ENCODE measurements at regions not wholly inside any gene's neighbourhood (a gene's known extent, or its start where the extent isn't known, plus 50 kb on each side); places are given as distances from the start of the nearest gene placed in this dataset.

DNA sequence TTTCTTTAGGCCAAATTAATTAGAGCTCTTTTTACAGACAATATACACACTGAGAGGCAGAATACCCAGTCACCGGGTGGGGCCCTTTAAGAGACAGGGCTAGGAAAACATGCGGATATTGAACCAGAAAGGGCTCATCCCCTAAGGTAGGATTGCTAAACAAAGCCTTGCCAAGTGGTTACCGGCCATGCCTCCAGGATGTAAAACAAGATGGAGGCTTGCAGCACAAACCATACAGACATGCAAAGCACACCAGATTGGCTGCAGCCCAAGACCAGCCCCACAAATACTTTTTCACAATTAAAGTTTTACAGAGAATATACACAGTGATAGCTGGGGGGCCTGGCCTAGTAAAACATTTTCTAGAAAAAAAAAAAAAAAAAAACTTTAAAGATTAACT, 210.0 kb downstream of the KLHL4 start:
- H3K27ac ChIP-seq: no peak overlapping the region
- DNase-seq (ENCODE audit: low spot score): no peak
- H3K4me3 ChIP-seq: no peak overlapping the region
- TF ChIP-seq, protein P1, sequence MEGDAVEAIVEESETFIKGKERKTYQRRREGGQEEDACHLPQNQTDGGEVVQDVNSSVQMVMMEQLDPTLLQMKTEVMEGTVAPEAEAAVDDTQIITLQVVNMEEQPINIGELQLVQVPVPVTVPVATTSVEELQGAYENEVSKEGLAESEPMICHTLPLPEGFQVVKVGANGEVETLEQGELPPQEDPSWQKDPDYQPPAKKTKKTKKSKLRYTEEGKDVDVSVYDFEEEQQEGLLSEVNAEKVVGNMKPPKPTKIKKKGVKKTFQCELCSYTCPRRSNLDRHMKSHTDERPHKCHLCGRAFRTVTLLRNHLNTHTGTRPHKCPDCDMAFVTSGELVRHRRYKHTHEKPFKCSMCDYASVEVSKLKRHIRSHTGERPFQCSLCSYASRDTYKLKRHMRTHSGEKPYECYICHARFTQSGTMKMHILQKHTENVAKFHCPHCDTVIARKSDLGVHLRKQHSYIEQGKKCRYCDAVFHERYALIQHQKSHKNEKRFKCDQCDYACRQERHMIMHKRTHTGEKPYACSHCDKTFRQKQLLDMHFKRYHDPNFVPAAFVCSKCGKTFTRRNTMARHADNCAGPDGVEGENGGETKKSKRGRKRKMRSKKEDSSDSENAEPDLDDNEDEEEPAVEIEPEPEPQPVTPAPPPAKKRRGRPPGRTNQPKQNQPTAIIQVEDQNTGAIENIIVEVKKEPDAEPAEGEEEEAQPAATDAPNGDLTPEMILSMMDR (IDR thresholded peaks at IDR 0.05): no peak

DNA sequence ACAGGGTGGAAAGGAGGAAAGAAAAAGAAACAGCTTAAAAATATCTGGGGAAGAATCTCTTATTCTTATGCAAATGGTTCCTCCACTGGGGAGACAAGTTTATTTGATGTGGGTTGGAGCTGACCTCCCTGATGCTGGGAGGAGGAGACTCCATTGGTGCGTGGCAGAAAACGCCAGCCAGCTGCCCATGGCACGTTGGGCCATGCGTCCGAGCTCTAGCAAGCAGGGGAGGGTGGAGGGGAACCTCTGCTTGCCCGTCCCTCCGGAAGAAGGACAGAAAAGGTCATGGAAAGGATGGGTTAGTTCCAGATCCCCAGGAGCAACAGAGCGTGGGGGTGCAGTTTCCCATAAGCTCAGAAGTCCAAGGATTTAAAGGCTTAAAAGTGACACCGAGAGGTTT, 210.4 kb downstream of the KLHL4 start:
- Histone ChIP-seq H3K27ac (no peak overlapping the region), H3K4me3 (no peak overlapping the region)
- DNase-seq (ENCODE audit: low spot score): no peak
- TF ChIP-seq, protein P1 (IDR thresholded peaks at IDR 0.05): no peak

DNA sequence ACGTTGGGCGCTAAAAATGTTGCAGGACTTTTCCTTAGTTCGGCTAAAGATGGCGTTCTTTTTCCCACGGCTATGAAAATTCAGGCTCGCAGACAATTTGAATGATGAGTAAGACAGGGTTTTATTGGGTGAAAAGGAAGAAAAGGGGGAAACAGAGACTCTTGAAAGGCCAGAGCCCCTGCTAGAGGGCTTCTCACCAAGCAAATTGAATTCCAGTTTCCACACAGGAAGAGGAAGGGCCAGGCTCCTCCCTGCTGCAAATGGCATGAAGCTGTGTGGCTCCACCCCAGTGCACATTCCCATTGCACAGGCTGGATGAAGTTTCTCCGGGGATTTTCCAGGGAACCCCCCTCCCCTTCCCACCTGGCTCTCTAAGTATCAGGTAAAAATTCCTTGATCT, 210.9 kb downstream of the KLHL4 start:
- no peak for DNase-seq (ENCODE audit: low spot score)
- TF ChIP-seq, protein P1 (IDR thresholded peaks at IDR 0.05): no peak
- H3K27ac ChIP-seq: no peak overlapping the region
- H3K4me3 ChIP-seq: no peak overlapping the region

DNA sequence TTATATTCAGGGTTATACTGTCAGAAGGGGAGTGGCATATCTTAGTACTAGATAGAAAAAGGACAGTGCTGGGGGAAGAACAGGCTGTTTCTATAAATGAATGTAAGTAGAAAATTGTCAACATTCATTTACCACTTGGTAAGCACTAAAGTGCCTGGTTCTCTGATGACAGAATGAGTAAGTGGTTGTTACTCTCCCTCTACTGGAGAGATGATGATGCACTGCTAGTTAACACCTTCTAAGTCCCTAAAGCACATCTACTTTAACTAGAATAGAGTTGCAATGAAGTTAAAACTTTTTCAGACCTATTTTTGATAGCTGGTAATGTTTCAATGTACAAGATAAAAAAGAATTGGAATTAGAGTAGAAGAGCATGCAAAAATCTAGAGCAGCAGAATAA, 214.5 kb downstream of the KLHL4 start:
- TF ChIP-seq, protein P1 (IDR thresholded peaks at IDR 0.05): no peak

DNA sequence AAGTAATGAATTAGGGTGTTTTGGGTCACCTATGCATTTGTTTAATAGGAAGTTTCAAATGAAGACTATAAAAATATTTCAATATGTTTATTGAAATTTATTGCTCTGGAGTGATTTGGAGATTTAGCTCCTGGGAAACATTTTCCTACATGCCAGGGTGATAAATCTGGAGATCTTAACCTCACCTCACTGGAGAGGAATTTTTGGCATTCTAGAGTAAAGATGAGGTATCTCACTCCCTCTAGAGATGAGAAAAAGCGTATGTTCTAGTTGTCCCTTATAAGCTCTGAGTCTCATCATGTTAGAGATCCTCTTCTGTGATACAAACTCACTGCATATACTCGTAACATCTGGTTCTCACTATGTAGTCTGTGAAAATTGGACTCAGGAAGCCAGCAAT, 219.0 kb downstream of the KLHL4 start:
- no peak for DNase-seq (ENCODE audit: low spot score)
- TF ChIP-seq, protein P1 (IDR thresholded peaks at IDR 0.05): no peak
- Histone ChIP-seq H3K4me3 (no peak overlapping the region), H3K27ac (no peak overlapping the region)

More for the DNA sequence above, 214.5 kb downstream of the KLHL4 start:
- no peak for DNase-seq (ENCODE audit: low spot score)
- Histone ChIP-seq H3K4me3 (no peak overlapping the region), H3K27ac (no peak overlapping the region)

DNA sequence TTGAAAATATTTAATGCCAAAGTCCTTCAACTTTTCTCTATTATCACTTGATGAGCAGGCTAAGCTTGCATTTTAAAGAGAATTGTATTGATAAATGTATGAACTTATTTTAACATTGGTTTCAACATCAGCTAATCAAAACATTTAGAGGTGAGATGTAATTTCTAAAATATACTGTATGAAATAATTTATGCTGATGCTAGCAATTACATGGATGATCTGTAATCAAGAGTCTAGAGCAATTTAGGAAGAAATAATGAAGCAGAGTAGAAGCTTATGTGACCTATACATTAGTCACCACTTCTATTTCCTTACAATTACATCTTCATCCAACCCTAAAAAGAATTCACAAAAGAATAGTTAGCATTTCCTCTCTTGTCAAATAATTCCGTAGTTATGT, 226.8 kb downstream of the KLHL4 start:
- DNase-seq (ENCODE audit: low spot score): no peak
- no peak overlapping the region for H3K27ac ChIP-seq
- TF ChIP-seq, protein P1 (IDR thresholded peaks at IDR 0.05): no peak
- H3K4me3 ChIP-seq: no peak overlapping the region

DNA sequence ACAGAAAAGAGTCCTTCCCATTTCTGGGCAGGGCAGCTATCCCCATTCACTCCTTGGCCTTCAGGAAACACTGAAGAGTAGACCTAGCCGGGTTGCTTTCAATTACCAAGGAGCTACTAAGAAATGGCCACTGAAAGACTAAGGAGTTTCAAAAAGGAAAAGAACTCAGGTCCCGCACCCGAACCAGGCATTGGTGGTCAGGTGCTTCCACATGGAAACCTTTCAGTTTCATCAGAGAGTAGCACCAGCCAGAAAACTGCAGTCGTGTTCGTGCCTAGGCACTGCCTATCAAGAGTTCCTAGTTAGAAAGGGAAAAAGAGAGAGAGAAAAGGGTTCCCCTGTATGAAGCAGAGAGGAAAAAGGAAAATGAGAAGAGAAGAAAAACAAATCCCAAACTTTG, 237.9 kb downstream of the KLHL4 start:
- TF ChIP-seq, protein P1 (IDR thresholded peaks at IDR 0.05): no peak
- H3K27ac ChIP-seq: no peak overlapping the region
- H3K4me3 ChIP-seq: no peak overlapping the region
- DNase-seq (ENCODE audit: low spot score): no peak

Measured in coronary artery (tissue), 2 donors.